Esophagus muscularis mucosa (tissue), 4 donors: ENCODE measurements at regions not wholly inside any gene's neighbourhood (a gene's known extent, or its start where the extent isn't known, plus 50 kb on each side); places are given as distances from the start of the nearest gene placed in this dataset.

Experiments used
- DNase-seq: peaks from one replicate; pipeline ENCODE4 v3.0.0-alpha.2; 2017; ENCODE audit errors: extremely low spot score
- H3K27ac ChIP-seq, 4 donors: fragments of 200-600 bp; sonication (generic); replicated peaks in 1 of 4; 1 replicate in 3 of 4; 2 replicates in 1 of 4; pipeline ENCODE4 v1.5.1; 2016 to 2019; ENCODE audit warnings: mild to moderate bottlenecking in 1 of 4
- H3K27me3 ChIP-seq, 4 donors: fragments of 200-600 bp; sonication (generic); one replicate each; pipeline versions ENCODE4 v1.5.1 to v1.6.0; 2016 to 2019
- H3K36me3 ChIP-seq, 4 donors: fragments of 200-600 bp; sonication (generic); one replicate each; pipeline ENCODE4 v1.5.1; 2016 to 2019
- H3K4me1 ChIP-seq, 4 donors: fragments of 200-600 bp; sonication (generic); one replicate each; pipeline ENCODE4 v1.5.1; 2016 to 2019
- H3K4me3 ChIP-seq, 4 donors: fragments of 200-600 bp; sonication (generic); 1 replicate in 2 of 4; 2 replicates in 2 of 4; pipeline ENCODE4 v1.5.1; 2016 to 2019; ENCODE audit warnings: mild to moderate bottlenecking in 4 of 4, moderate library complexity in 1 of 4
- H3K9me3 ChIP-seq, 4 donors: fragments of 200-600 bp; sonication (generic); 1 replicate in 3 of 4; 2 replicates in 1 of 4; pipeline ENCODE4 v1.5.1; 2016 to 2019
- EP300 ChIP-seq: sonication (generic); formaldehyde crosslinking; IDR thresholded peaks from one replicate; pipeline ENCODE4 v1.6.1; 2017; ENCODE audit warnings: antibody characterized with exemption
- POLR2A ChIP-seq: fragments of 450-650 bp; IDR thresholded peaks from one replicate; pipeline ENCODE4 v1.6.1; 2017; ENCODE audit warnings: antibody characterized with exemption, moderate library complexity, mild to moderate bottlenecking, low read depth
- POLR2AphosphoS5 ChIP-seq, 2 donors: sonication (generic); formaldehyde crosslinking; IDR thresholded peaks; one replicate each; pipeline ENCODE4 v1.6.1; 2017; ENCODE audit warnings: antibody characterized with exemption in 2 of 2
- WGBS: methylation state at CpG from one replicate; pipeline ENCODE4 v1.1.5; 2018; 5-methylcytosine and 5-hydroxymethylcytosine counted together
- intact Hi-C: fragments of 100-400 bp; cut with DNase I; formaldehyde crosslinking; loops from one replicate; pipeline ENCODE4 v1.15.1; 2023
- TF ChIP-seq, protein P1 (sequence below), 3 experiments: fragments of 200-600 bp in 2 of 3; fragments of 450-650 bp in 1 of 3; sonication (generic) in 2 of 3; IDR thresholded peaks; one replicate each; pipeline ENCODE4 v1.5.1; 2017 to 2019; ENCODE audit warnings: antibody characterized with exemption in 3 of 3, mild to moderate bottlenecking in 2 of 3, moderate library complexity in 1 of 3

DNA sequence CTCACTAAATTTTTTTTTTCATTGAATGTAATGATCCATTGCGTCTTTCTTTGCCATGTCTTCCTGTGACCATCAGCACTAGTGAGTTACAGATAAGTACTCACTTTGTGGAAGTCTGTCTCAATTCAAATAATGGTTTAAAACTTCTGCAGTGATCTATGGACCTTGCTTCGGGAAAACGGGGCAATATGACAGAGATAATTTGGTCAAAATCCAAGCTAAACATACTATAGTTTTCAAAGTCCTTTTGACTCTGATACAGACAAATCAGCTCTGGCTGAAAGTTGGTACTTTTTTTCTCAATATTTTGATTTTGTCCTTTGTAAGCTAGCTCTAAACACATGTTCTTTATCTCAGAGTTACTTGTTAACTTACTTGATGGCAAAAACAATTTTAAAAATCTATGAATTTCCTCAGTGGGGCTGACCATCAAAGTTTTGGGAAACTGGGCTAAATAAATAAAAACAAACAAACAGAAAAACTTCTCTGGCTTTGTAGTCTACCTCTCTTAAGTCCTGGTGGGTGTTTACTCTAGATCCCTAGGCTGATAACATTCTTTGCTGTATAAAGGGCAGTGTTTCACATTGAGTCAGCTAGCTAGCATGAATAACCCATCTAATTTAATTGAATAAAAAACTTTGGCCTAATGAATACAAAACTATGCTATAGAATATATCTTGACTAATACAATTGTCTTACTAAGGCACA, 327.6 kb downstream of the RDH14 start:
- Histone ChIP-seq H3K4me3 (no peak overlapping the region), H3K9me3 (no peaks in the 10 kb centered on the region), H3K27me3 (no peaks in the 10 kb centered on the region), H3K36me3 (no peaks in the 10 kb centered on the region), H3K27ac (no peak overlapping the region), H3K4me1 (no peaks in the 10 kb centered on the region)
- intact Hi-C loops: no loop called here
- TF ChIP-seq, protein P1, sequence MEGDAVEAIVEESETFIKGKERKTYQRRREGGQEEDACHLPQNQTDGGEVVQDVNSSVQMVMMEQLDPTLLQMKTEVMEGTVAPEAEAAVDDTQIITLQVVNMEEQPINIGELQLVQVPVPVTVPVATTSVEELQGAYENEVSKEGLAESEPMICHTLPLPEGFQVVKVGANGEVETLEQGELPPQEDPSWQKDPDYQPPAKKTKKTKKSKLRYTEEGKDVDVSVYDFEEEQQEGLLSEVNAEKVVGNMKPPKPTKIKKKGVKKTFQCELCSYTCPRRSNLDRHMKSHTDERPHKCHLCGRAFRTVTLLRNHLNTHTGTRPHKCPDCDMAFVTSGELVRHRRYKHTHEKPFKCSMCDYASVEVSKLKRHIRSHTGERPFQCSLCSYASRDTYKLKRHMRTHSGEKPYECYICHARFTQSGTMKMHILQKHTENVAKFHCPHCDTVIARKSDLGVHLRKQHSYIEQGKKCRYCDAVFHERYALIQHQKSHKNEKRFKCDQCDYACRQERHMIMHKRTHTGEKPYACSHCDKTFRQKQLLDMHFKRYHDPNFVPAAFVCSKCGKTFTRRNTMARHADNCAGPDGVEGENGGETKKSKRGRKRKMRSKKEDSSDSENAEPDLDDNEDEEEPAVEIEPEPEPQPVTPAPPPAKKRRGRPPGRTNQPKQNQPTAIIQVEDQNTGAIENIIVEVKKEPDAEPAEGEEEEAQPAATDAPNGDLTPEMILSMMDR (IDR thresholded peaks at IDR 0.05): no peak
- no peak for TF ChIP-seq POLR2AphosphoS5 (IDR thresholded peaks at IDR 0.05)
- TF ChIP-seq EP300: no peak
- TF ChIP-seq POLR2A: no peak
- no peak for DNase-seq
- 50% methylated on average over 3 of the region's 3 CpGs for WGBS

DNA sequence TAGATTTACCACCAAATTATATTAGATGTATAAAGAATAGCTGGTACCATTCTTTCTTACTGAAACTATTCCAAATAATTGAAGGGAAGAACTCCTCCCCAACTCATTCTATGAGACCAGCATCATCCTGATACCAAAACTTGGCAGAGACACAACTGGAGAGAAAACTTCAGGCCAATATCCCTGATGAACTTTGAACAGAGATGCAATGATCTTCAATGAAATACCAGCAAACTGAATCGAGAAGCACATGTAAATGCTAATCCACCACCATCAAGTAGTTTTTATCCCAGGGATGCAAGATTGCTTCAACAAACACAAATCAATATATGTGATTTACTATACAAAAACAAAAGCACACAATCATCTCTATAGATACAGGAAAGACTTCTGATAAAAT, 329.8 kb downstream of the RDH14 start:
- 76% methylated on average over 1 of the region's 1 CpG for WGBS
- Histone ChIP-seq H3K27ac (no peak overlapping the region), H3K4me1 (no peaks in the 10 kb centered on the region), H3K4me3 (no peak overlapping the region), H3K27me3 (no peaks in the 10 kb centered on the region), H3K36me3 (no peaks in the 10 kb centered on the region), H3K9me3 (no peaks in the 10 kb centered on the region)
- no peak for TF ChIP-seq POLR2AphosphoS5 (IDR thresholded peaks at IDR 0.05)
- TF ChIP-seq, protein P1 (IDR thresholded peaks at IDR 0.05): no peak
- TF ChIP-seq EP300: no peak
- TF ChIP-seq POLR2A: no peak
- DNase-seq: no peak
- intact Hi-C loops: no loop called here

DNA sequence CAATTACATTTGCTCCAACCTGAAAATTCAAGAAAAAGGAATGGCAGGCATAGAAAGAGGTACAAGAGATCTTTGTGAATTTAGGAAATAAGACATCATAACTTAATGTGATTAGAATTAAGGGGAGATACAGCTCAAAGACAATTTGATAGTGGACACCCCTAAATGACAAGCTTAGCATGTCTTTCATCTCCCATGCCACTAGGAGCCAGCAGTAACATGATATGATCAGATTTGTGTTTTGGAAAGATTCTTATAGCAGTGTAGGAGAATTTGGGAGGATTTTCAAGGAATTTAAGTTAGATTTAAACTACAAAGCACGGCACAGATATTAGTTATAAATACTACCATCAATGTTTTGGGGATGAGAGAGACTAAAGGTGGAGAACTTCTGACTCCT, 340.8 kb downstream of the RDH14 start:
- no peaks in the 10 kb centered on the region for H3K9me3 ChIP-seq
- no peak overlapping the region for H3K27ac ChIP-seq
- no peaks in the 10 kb centered on the region for H3K4me1 ChIP-seq
- TF ChIP-seq EP300 (no peak), POLR2A (no peak), POLR2AphosphoS5 (IDR thresholded peaks at IDR 0.05) (no peak)
- TF ChIP-seq, protein P1 (IDR thresholded peaks at IDR 0.05): no peak
- H3K27me3 ChIP-seq: no peaks in the 10 kb centered on the region
- 0% methylated on average over 1 of the region's 1 CpG for WGBS
- no peaks in the 10 kb centered on the region for H3K36me3 ChIP-seq
- no peak for DNase-seq
- intact Hi-C loops: no loop called here
- H3K4me3 ChIP-seq: no peak overlapping the region

DNA sequence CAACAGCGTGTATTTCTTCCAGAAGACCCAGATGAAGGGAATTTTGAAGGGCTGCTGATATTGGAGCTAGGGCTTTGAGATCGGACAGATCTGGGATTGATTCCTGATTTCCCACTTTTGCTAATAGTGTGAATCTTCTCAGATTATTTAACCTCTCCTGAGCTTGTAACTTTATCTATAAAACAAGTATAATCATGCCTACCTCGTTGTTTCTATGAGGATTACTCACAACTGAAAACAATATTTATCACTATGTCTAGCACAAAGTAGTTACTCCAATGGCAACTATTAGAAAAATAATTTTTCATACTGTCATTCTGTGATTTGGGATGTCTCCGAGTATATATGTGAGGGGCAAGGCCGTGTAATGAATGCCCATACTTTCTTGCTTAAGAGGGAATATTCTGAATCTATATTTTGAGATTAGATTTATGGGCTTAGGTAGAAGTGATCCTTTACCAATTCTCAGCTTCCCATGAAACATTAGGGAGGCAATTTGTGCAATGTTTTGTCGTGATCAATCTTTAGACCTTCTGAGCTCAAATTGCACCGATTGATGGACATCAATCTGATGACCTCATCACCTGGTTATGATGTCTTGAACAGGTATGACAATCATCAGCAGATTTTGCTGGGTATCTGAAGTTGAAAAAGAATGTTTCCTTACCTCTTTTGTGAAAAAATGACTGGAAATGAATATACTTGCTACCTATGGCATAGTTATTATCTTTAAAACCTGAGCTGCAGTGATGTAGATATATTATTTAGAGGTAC, 339.9 kb downstream of the KCNS3 start:
- no peaks in the 10 kb centered on the region for H3K27me3 ChIP-seq
- DNase-seq: no peak
- no peaks in the 10 kb centered on the region for H3K9me3 ChIP-seq
- H3K36me3 ChIP-seq: no peaks in the 10 kb centered on the region
- no peaks in the 10 kb centered on the region for H3K4me1 ChIP-seq
- WGBS: 83% methylated on average over 7 of the region's 7 CpGs
- intact Hi-C loops: no loop called here
- TF ChIP-seq POLR2A: no peak
- TF ChIP-seq POLR2AphosphoS5 (IDR thresholded peaks at IDR 0.05): no peak
- H3K27ac ChIP-seq: no peak overlapping the region
- no peak overlapping the region for H3K4me3 ChIP-seq

DNA sequence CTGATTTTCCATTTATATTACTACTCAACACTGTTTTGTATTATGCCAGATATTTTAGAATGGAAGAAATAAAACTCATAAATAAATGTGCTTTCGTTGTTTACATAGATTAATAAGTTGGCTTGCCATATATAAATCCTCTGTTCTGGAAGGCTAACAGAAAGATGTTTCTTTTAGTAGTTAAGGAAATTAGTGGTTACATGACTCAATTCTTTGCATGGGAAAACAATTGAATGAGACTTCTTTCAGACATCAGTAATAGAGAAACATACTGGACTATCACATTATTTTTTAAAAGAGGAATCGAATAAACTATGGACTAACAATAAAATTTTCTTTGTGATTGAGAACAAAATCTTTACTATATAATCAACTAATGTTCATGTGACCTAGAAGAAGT, 336.5 kb downstream of the KCNS3 start:
- WGBS: 79% methylated on average over 2 of the region's 2 CpGs
- TF ChIP-seq EP300 (no peak), POLR2A (no peak), POLR2AphosphoS5 (IDR thresholded peaks at IDR 0.05) (no peak)
- TF ChIP-seq, protein P1 (IDR thresholded peaks at IDR 0.05): no peak
- Histone ChIP-seq H3K27me3 (no peaks in the 10 kb centered on the region), H3K36me3 (no peaks in the 10 kb centered on the region), H3K4me1 (no peaks in the 10 kb centered on the region), H3K9me3 (no peaks in the 10 kb centered on the region), H3K4me3 (no peak overlapping the region), H3K27ac (no peak overlapping the region)
- no peak for DNase-seq
- intact Hi-C loops: no loop called here
